Left lung (tissue), 4 donors: ENCODE measurements at regions not wholly inside any gene's neighbourhood (a gene's known extent, or its start where the extent isn't known, plus 50 kb on each side); places are given as distances from the start of the nearest gene placed in this dataset.

ENCODE experiments used
- ATAC-seq: fragments of 200-7000 bp; cut with Tn5 transposase; one replicate; pipeline ENCODE4 v1.9.1; 2020; ENCODE audit warnings: moderate library complexity
- DNase-seq, 4 donors: peaks; one replicate each; pipeline ENCODE4 v3.0.0-alpha.2; 2013 to 2020
- H3K27ac ChIP-seq, 2 donors: fragments of 200-600 bp; sonication (generic) in 1 of 2; one replicate each; pipeline versions ENCODE4 v1.5.0 to v1.8.0; 2020 to 2021
- H3K27me3 ChIP-seq, 2 donors: fragments of 200-600 bp; sonication (generic) in 1 of 2; one replicate each; pipeline versions ENCODE4 v1.5.0 to v1.8.0; 2020 to 2021
- H3K36me3 ChIP-seq, 2 donors: fragments of 200-600 bp; sonication (generic) in 1 of 2; one replicate each; pipeline versions ENCODE4 v1.5.0 to v1.8.0; 2020 to 2021
- H3K4me1 ChIP-seq, 2 donors: fragments of 200-600 bp; one replicate each; pipeline ENCODE4 v1.8.0; 2021
- H3K4me3 ChIP-seq, 2 donors: fragments of 200-600 bp; sonication (generic) in 1 of 2; one replicate each; pipeline versions ENCODE4 v1.5.0 to v1.8.0; 2020 to 2021; ENCODE audit warnings: mild to moderate bottlenecking in 1 of 2
- H3K9me3 ChIP-seq, 2 donors: fragments of 200-600 bp; sonication (generic) in 1 of 2; one replicate each; pipeline versions ENCODE4 v1.5.0 to v1.8.0; 2020 to 2021
- CTCF ChIP-seq, 2 donors: fragments of 200-600 bp; sonication (generic) in 1 of 2; IDR thresholded peaks; one replicate each; pipeline versions ENCODE4 v1.5.0 to v1.8.0; 2021; ENCODE audit warnings: antibody characterized with exemption in 2 of 2
- intact Hi-C, 2 donors: fragments of 100-400 bp; cut with DNase I; formaldehyde crosslinking; loops; one replicate each; pipeline versions ENCODE4 v1.11.2 to v1.14.2; 2022
- donor health status: DM: no; HTN: yes; CAD: no.
- donor health status: DM: no; HTN: no; CAD: no.

GRCh38 chr15:87753539-87753938 lies 503.0 kb downstream of the NTRK3 start:
- H3K27ac ChIP-seq, result no peak overlapping the region
- ATAC-seq, result no peak
- no peaks in the 10 kb centered on the region for H3K27me3 ChIP-seq
- intact Hi-C loops, result no loop called here
- no peak for TF ChIP-seq CTCF (IDR thresholded peaks at IDR 0.05)
- no peak overlapping the region for H3K4me3 ChIP-seq
- no peaks in the 10 kb centered on the region for H3K9me3 ChIP-seq
- H3K4me1 ChIP-seq, result peaks cover 12 to 26% of the 10 kb centered on the region in 2 donors
- no peaks in the 10 kb centered on the region for H3K36me3 ChIP-seq
- no peak for DNase-seq

GRCh38 chr15:87752250-87752951 lies 504.1 kb downstream of the NTRK3 start:
- intact Hi-C loops, result no loop called here
- H3K4me3 ChIP-seq, result no peak overlapping the region
- no peak overlapping the region for H3K27ac ChIP-seq
- peaks cover 12 to 19% of the 10 kb centered on the region in 2 donors for H3K4me1 ChIP-seq
- no peaks in the 10 kb centered on the region for H3K9me3 ChIP-seq
- DNase-seq (peak in 2 of 4 donors; percentile 16 to 29), ATAC-seq (peak; percentile 70)
- no peaks in the 10 kb centered on the region for H3K27me3 ChIP-seq
- no peaks in the 10 kb centered on the region for H3K36me3 ChIP-seq
- TF ChIP-seq CTCF (IDR thresholded peaks at IDR 0.05), result no peak

- no peaks in the 10 kb centered on the region for H3K9me3 ChIP-seq
- no peak for DNase-seq
- intact Hi-C loops, result no loop called here
- no peak overlapping the region for H3K27ac ChIP-seq
- H3K4me1 ChIP-seq, result peaks cover 12 to 13% of the 10 kb centered on the region in 2 donors
- no peak overlapping the region for H3K4me3 ChIP-seq
- no peak for TF ChIP-seq CTCF (IDR thresholded peaks at IDR 0.05)
- H3K27me3 ChIP-seq, result no peaks in the 10 kb centered on the region
- H3K36me3 ChIP-seq, result no peaks in the 10 kb centered on the region
- ATAC-seq, result no peak
Measured at GRCh38 chr15:87748483-87748882, 508.1 kb downstream of the NTRK3 start.

GRCh38 chr15:87747087-87747486 lies 509.5 kb downstream of the NTRK3 start:
- H3K27me3 ChIP-seq, result no peaks in the 10 kb centered on the region
- TF ChIP-seq CTCF (IDR thresholded peaks at IDR 0.05), result no peak
- intact Hi-C loops, result no loop called here
- DNase-seq (no peak), ATAC-seq (no peak)
- no peak overlapping the region for H3K27ac ChIP-seq
- peaks cover 2 to 6% of the 10 kb centered on the region in 2 donors for H3K4me1 ChIP-seq
- no peaks in the 10 kb centered on the region for H3K36me3 ChIP-seq
- no peaks in the 10 kb centered on the region for H3K9me3 ChIP-seq
- H3K4me3 ChIP-seq, result no peak overlapping the region

GRCh38 chr15:87746333-87746732 lies 510.2 kb downstream of the NTRK3 start:
- H3K9me3 ChIP-seq, result no peaks in the 10 kb centered on the region
- no peak for ATAC-seq
- no peak for TF ChIP-seq CTCF (IDR thresholded peaks at IDR 0.05)
- no peak overlapping the region for H3K27ac ChIP-seq
- intact Hi-C loops, result no loop called here
- H3K36me3 ChIP-seq, result no peaks in the 10 kb centered on the region
- DNase-seq, result no peak
- H3K27me3 ChIP-seq, result no peaks in the 10 kb centered on the region
- no peak overlapping the region for H3K4me3 ChIP-seq
- no peaks in the 10 kb centered on the region for H3K4me1 ChIP-seq
